ENCODE measurements at regions not wholly inside any gene's neighbourhood (a gene's known extent, or its start where the extent isn't known, plus 50 kb on each side); places are given as distances from the start of the nearest gene placed in this dataset.

GRCh38 chr7:40935435-40935834 is 767.5 kb downstream of the INHBA start:
- TF ChIP-seq CTCF (IDR thresholded peaks at IDR 0.05) = no peak
- no peak for TF ChIP-seq POLR2A (IDR thresholded peaks at IDR 0.05)
